GM10266 (cell line): ENCODE measurements at regions not wholly inside any gene's neighbourhood (a gene's known extent, or its start where the extent isn't known, plus 50 kb on each side); places are given as distances from the start of the nearest gene placed in this dataset.

Source experiments
- DNase-seq: peaks from one replicate; pipeline ENCODE4 v3.0.0; 2012; ENCODE audit errors: extremely low spot score
- CTCF ChIP-seq: IDR thresholded peaks from 2 replicates; pipeline ENCODE4 v1.5.1; 2012; ENCODE audit warnings: mild to moderate bottlenecking, low read depth; ENCODE audit not compliant: control insufficient read depth, insufficient read depth; ENCODE audit errors: missing control alignments

GRCh38 chr13:55418095-55418494 lies 1722.6 kb upstream of the PRR20A start:
- no peak for TF ChIP-seq CTCF

GRCh38 chr13:55432814-55433213 lies 1707.9 kb upstream of the PRR20A start:
- DNase-seq = no peak
- no peak for TF ChIP-seq CTCF

More at GRCh38 chr13:55418095-55418494, 1722.6 kb upstream of the PRR20A start:
- no peak for DNase-seq

GRCh38 chr13:55437162-55437561 lies 1703.6 kb upstream of the PRR20A start:
- no peak for TF ChIP-seq CTCF
- DNase-seq = no peak

- TF ChIP-seq CTCF = no peak
- no peak for DNase-seq
Observed at GRCh38 chr13:55439450-55439849, 1701.3 kb upstream of the PRR20A start.

- no peak for DNase-seq
- TF ChIP-seq CTCF = no peak
Observed at GRCh38 chr13:55440465-55441085, 1700.1 kb upstream of the PRR20A start.

- no peak for DNase-seq
- no peak for TF ChIP-seq CTCF
Observed at GRCh38 chr13:55464222-55464621, 1676.5 kb upstream of the PRR20A start.

GRCh38 chr13:55467476-55467875 lies 1673.2 kb upstream of the PRR20A start:
- no peak for DNase-seq
- TF ChIP-seq CTCF = no peak
